Liver (tissue), 8 donors: ENCODE measurements at regions not wholly inside any gene's neighbourhood (a gene's known extent, or its start where the extent isn't known, plus 50 kb on each side); places are given as distances from the start of the nearest gene placed in this dataset.

Source experiments
- DNase-seq: peaks from one replicate; pipeline ENCODE4 v3.0.0-alpha.2; 2017; ENCODE audit warnings: low spot score
- H3K27ac ChIP-seq, 2 donors: one replicate each; pipeline ENCODE4 v1.7.0; 2013; ENCODE audit warnings: inconsistent platforms in 2 of 2, low read length in 2 of 2, control low read depth in 1 of 2, low read depth in 1 of 2, mild to moderate bottlenecking in 1 of 2
- H3K27me3 ChIP-seq, 4 donors: one replicate each; pipeline versions ENCODE4 v1.6.1 to v1.7.0; 2013; ENCODE audit warnings: low read length in 3 of 4, inconsistent platforms in 1 of 4, mild to moderate bottlenecking in 1 of 4, moderate library complexity in 1 of 4; ENCODE audit not compliant: control insufficient read depth in 4 of 4, insufficient read depth in 4 of 4
- H3K36me3 ChIP-seq, 4 donors: one replicate each; pipeline versions ENCODE4 v1.6.1 to v1.7.0; 2013; ENCODE audit warnings: low read length in 3 of 4, mild to moderate bottlenecking in 3 of 4, low read depth in 1 of 4, moderate library complexity in 1 of 4; ENCODE audit not compliant: control insufficient read depth in 4 of 4, insufficient read depth in 3 of 4
- H3K4me1 ChIP-seq, 4 donors: one replicate each; pipeline versions ENCODE4 v1.6.1 to v1.7.0; 2013; ENCODE audit warnings: low read length in 3 of 4, mild to moderate bottlenecking in 3 of 4, moderate library complexity in 1 of 4; ENCODE audit not compliant: control insufficient read depth in 4 of 4, insufficient read depth in 4 of 4
- H3K4me3 ChIP-seq, 3 donors: one replicate each; pipeline versions ENCODE4 v1.6.1 to v1.7.0; 2013; ENCODE audit warnings: low read length in 3 of 3, control low read depth in 1 of 3, low read depth in 1 of 3, mild to moderate bottlenecking in 1 of 3
- H3K9ac ChIP-seq, 2 donors: one replicate each; pipeline ENCODE4 v1.7.0; 2013; ENCODE audit warnings: low read length in 2 of 2, mild to moderate bottlenecking in 2 of 2, moderate library complexity in 2 of 2, control low read depth in 1 of 2, low read depth in 1 of 2
- H3K9me3 ChIP-seq, 4 donors: one replicate each; pipeline versions ENCODE4 v1.6.1 to v1.7.0; 2013; ENCODE audit warnings: low read length in 3 of 4; ENCODE audit not compliant: control insufficient read depth in 4 of 4
- ATF3 ChIP-seq: IDR thresholded peaks from 2 replicates; pipeline ENCODE4 v1.6.1; 2016; ENCODE audit warnings: antibody characterized with exemption
- CTCF ChIP-seq: fragments of 150-350 bp; IDR thresholded peaks from 2 replicates; pipeline ENCODE4 v1.5.1; 2017; ENCODE audit warnings: improper control_type of control experiment, low read depth, low read length; ENCODE audit not compliant: missing input control
- EGR1 ChIP-seq, 2 donors: IDR thresholded peaks; 2 replicates each; pipeline ENCODE4 v1.6.1; 2016 to 2018; ENCODE audit warnings: antibody characterized with exemption in 2 of 2, low read depth in 2 of 2
- FOXA1 ChIP-seq: IDR thresholded peaks from 2 replicates; pipeline ENCODE4 v1.6.1; 2016; ENCODE audit warnings: antibody characterized with exemption
- FOXA2 ChIP-seq: IDR thresholded peaks from 2 replicates; pipeline ENCODE4 v1.6.1; 2016; ENCODE audit warnings: antibody characterized with exemption
- GABPA ChIP-seq, 2 donors: IDR thresholded peaks in 1 of 2; conservative IDR thresholded peaks in 1 of 2; 2 replicates each; pipeline ENCODE4 v1.6.1; 2016; ENCODE audit warnings: antibody characterized with exemption in 2 of 2, mild to moderate bottlenecking in 1 of 2, moderate library complexity in 1 of 2
- HNF4A ChIP-seq, 2 donors: conservative IDR thresholded peaks; 2 replicates each; pipeline ENCODE4 v1.6.1; 2016; ENCODE audit warnings: antibody characterized with exemption in 2 of 2, mild to moderate bottlenecking in 2 of 2
- HNF4G ChIP-seq: IDR thresholded peaks from 2 replicates; pipeline ENCODE4 v1.6.1; 2016; ENCODE audit warnings: antibody characterized with exemption
- JUND ChIP-seq, 2 donors: IDR thresholded peaks; 2 replicates each; pipeline ENCODE4 v1.6.1; 2016; ENCODE audit warnings: antibody characterized with exemption in 2 of 2
- MAX ChIP-seq: IDR thresholded peaks from 2 replicates; pipeline ENCODE4 v1.6.1; 2016; ENCODE audit warnings: antibody characterized with exemption
- NR2F2 ChIP-seq: IDR thresholded peaks from 2 replicates; pipeline ENCODE4 v1.6.1; 2016; ENCODE audit warnings: antibody characterized with exemption
- REST ChIP-seq: IDR thresholded peaks from 2 replicates; pipeline ENCODE4 v1.6.1; 2016; ENCODE audit warnings: antibody characterized with exemption, mild to moderate bottlenecking
- RXRA ChIP-seq, 2 donors: IDR thresholded peaks; 2 replicates each; pipeline ENCODE4 v1.6.1; 2017 to 2018; ENCODE audit warnings: antibody characterized with exemption in 2 of 2, mild to moderate bottlenecking in 1 of 2
- SP1 ChIP-seq: IDR thresholded peaks from 2 replicates; pipeline ENCODE4 v1.6.1; 2018; ENCODE audit warnings: antibody characterized with exemption, mild to moderate bottlenecking
- YY1 ChIP-seq: IDR thresholded peaks from 2 replicates; pipeline ENCODE4 v1.6.1; 2016; ENCODE audit warnings: antibody characterized with exemption, mild to moderate bottlenecking
- ZBTB33 ChIP-seq: IDR thresholded peaks from 2 replicates; pipeline ENCODE4 v1.6.1; 2016; ENCODE audit warnings: antibody characterized with exemption
- WGBS: extraction: QIAGEN DNeasy Blood & Tissue Kit; methylation state at CpG from one replicate; pipeline ENCODE4 v1.1.7; 2013; 5-methylcytosine and 5-hydroxymethylcytosine counted together
- donor health status: healthy.
- donor health status: healthy.
- donor health status: healthy.
- donor health status: healthy.
- donor health status: healthy.

- Histone ChIP-seq H3K9ac (no peak overlapping the region), H3K27me3 (no peaks in the 10 kb centered on the region), H3K4me1 (no peaks in the 10 kb centered on the region), H3K36me3 (no peaks in the 10 kb centered on the region), H3K27ac (no peak overlapping the region), H3K9me3 (no peaks in the 10 kb centered on the region), H3K4me3 (no peak overlapping the region)
- no peak for TF ChIP-seq REST
- TF ChIP-seq CTCF = no peak
- TF ChIP-seq ATF3 = no peak
- no peak for TF ChIP-seq JUND (IDR thresholded peaks at IDR 0.05)
- no peak for TF ChIP-seq SP1
- TF ChIP-seq RXRA (IDR thresholded peaks at IDR 0.05) = no peak
- TF ChIP-seq MAX = no peak
- no peak for TF ChIP-seq FOXA1
- no peak for TF ChIP-seq NR2F2
- no peak for TF ChIP-seq FOXA2
- no peak for TF ChIP-seq EGR1 (IDR thresholded peaks at IDR 0.05; ENCODE audit: low read depth in 2 of 2)
- whole genome bisulfite sequencing = 67% methylated on average over 3 of the region's 3 CpGs
- DNase-seq = no peak
Measured at GRCh38 chr4:35938936-35939335, 305.4 kb downstream of the ARAP2 start.

- Histone ChIP-seq H3K36me3 (no peaks in the 10 kb centered on the region), H3K27ac (no peak overlapping the region), H3K9me3 (no peaks in the 10 kb centered on the region), H3K4me1 (no peaks in the 10 kb centered on the region), H3K9ac (no peak overlapping the region), H3K27me3 (no peaks in the 10 kb centered on the region), H3K4me3 (no peak overlapping the region)
- no peak for TF ChIP-seq NR2F2
- TF ChIP-seq SP1 = no peak
- no peak for TF ChIP-seq HNF4A (conservative IDR thresholded peaks at IDR 0.05)
- TF ChIP-seq JUND (IDR thresholded peaks at IDR 0.05) = no peak
- no peak for TF ChIP-seq EGR1 (IDR thresholded peaks at IDR 0.05; ENCODE audit: low read depth in 2 of 2)
- no peak for TF ChIP-seq ATF3
- no peak for TF ChIP-seq FOXA1
- no peak for TF ChIP-seq ZBTB33
- no peak for TF ChIP-seq GABPA (IDR thresholded peaks at IDR 0.05 in 1 of 2, conservative IDR thresholded peaks at IDR 0.05 in 1 of 2)
- TF ChIP-seq HNF4G = no peak
- TF ChIP-seq YY1 = no peak
- no peak for TF ChIP-seq REST
- TF ChIP-seq RXRA (IDR thresholded peaks at IDR 0.05) = no peak
- TF ChIP-seq FOXA2 = no peak
- TF ChIP-seq MAX = no peak
- TF ChIP-seq CTCF = no peak
- WGBS = 68% methylated on average over 1 of the region's 1 CpG
- DNase-seq = no peak
Measured at GRCh38 chr4:35939751-35940150, 304.6 kb downstream of the ARAP2 start.
